IMR-90 (cell line): ENCODE measurements at regions not wholly inside any gene's neighbourhood (a gene's known extent, or its start where the extent isn't known, plus 50 kb on each side); places are given as distances from the start of the nearest gene placed in this dataset.

ENCODE experiments used
- ATAC-seq: fragments of 200-7000 bp; cut with Tn5 transposase; 2 replicates; pipeline ENCODE4 v1.9.1; 2020; ENCODE audit warnings: low read depth, mild to moderate bottlenecking, moderate library complexity
- BruUV-seq: library from RNA; stranded (reverse); fragments of 400-500 nt; replicated peaks from 2 replicates; lab custom pipeline; 2021; lab: Mats Ljungman, UMichigan
- CTCF ChIA-PET: fragments of 300-600 bp; formaldehyde crosslinking; extraction: SDS; loops from one replicate; lab custom pipeline; 2021; ENCODE audit warnings: antibody characterized with exemption; lab: Yijun Ruan, JAX
- POLR2A ChIA-PET: fragments of 300-600 bp; sonication (Branson Sonifier 250); formaldehyde crosslinking; loops from one replicate; lab custom pipeline; 2022; ENCODE audit warnings: antibody characterized with exemption; ENCODE audit not compliant: unreplicated experiment; lab: Charles Lee
- DNase-seq: peaks from one replicate; pipeline ENCODE4 v3.0.0; 2013
- H2AFZ ChIP-seq: replicated peaks from 2 replicates; pipeline ENCODE3; 2013; ENCODE audit warnings: low read length, mild to moderate bottlenecking; ENCODE audit not compliant: poor library complexity
- H2AK5ac ChIP-seq: 2 replicates; pipeline ENCODE4 v1.6.1; 2013; ENCODE audit warnings: low read depth, low read length, inconsistent platforms
- H2AK9ac ChIP-seq: replicated peaks from 2 replicates; pipeline ENCODE3; 2013; ENCODE audit warnings: mild to moderate bottlenecking, low read depth, low read length, moderate library complexity; ENCODE audit not compliant: poor library complexity
- H2BK120ac ChIP-seq: 2 replicates; pipeline ENCODE4 v1.6.1; 2013; ENCODE audit warnings: low read depth, low read length, inconsistent platforms
- H2BK15ac ChIP-seq: 3 replicates; pipeline ENCODE4 v1.6.1; 2013; ENCODE audit warnings: low read depth, low read length, inconsistent platforms
- H2BK20ac ChIP-seq: 2 replicates; pipeline ENCODE4 v1.6.1; 2013; ENCODE audit warnings: low read depth, mild to moderate bottlenecking, inconsistent platforms, low read length, moderate library complexity
- H2BK5ac ChIP-seq: 2 replicates; pipeline ENCODE4 v1.6.1; 2013; ENCODE audit warnings: mild to moderate bottlenecking, low read depth, low read length, inconsistent platforms; ENCODE audit not compliant: poor library complexity, severe bottlenecking
- H3K14ac ChIP-seq: replicated peaks from 2 replicates; pipeline ENCODE4 v1.6.1; 2013; ENCODE audit warnings: low read depth, low read length, inconsistent platforms
- H3K18ac ChIP-seq: 2 replicates; pipeline ENCODE4 v1.6.1; 2013; ENCODE audit warnings: low read depth, low read length, control low read depth
- H3K23ac ChIP-seq: 2 replicates; pipeline ENCODE4 v1.6.1; 2013; ENCODE audit warnings: low read depth, low read length, inconsistent platforms
- H3K27ac ChIP-seq: 2 replicates; pipeline ENCODE4 v1.5.1; 2013; ENCODE audit warnings: mild to moderate bottlenecking, control low read depth, low read length; ENCODE audit not compliant: insufficient read depth
- H3K27me3 ChIP-seq: 2 replicates; pipeline ENCODE4 v1.6.1; 2013; ENCODE audit warnings: low read length; ENCODE audit not compliant: control insufficient read depth, insufficient read depth
- H3K36me3 ChIP-seq: 2 replicates; pipeline ENCODE4 v1.6.1; 2013; ENCODE audit warnings: low read length, mixed read lengths; ENCODE audit not compliant: control insufficient read depth, insufficient read depth
- H3K4ac ChIP-seq: 2 replicates; pipeline ENCODE4 v1.6.1; 2013; ENCODE audit warnings: low read depth, low read length, inconsistent platforms
- H3K4me1 ChIP-seq: 2 replicates; pipeline ENCODE4 v1.6.1; 2013; ENCODE audit warnings: low read length, mixed read lengths; ENCODE audit not compliant: control insufficient read depth, insufficient read depth
- H3K4me2 ChIP-seq: 2 replicates; pipeline ENCODE4 v1.6.1; 2013; ENCODE audit warnings: low read depth, mild to moderate bottlenecking, control low read depth, low read length, moderate library complexity
- H3K4me3 ChIP-seq: 2 replicates; pipeline ENCODE4 v1.5.1; 2013; ENCODE audit warnings: low read depth, mild to moderate bottlenecking, control low read depth, low read length, moderate library complexity; ENCODE audit not compliant: insufficient read depth
- H3K56ac ChIP-seq: 2 replicates; pipeline ENCODE4 v1.6.1; 2013; ENCODE audit warnings: low read length, inconsistent platforms; ENCODE audit not compliant: insufficient read depth; ENCODE audit errors: extremely low read depth
- H3K79me1 ChIP-seq, 2 experiments: 2 replicates each; pipeline ENCODE4 v1.6.1; 2013; ENCODE audit warnings: low read length in 2 of 2, inconsistent platforms in 1 of 2, low read depth in 1 of 2
- H3K9ac ChIP-seq: 2 replicates; pipeline ENCODE4 v1.6.1; 2013; ENCODE audit warnings: low read depth, low read length, control low read depth
- H3K9me1 ChIP-seq: 2 replicates; pipeline ENCODE4 v1.6.1; 2013; ENCODE audit warnings: low read length, inconsistent platforms; ENCODE audit not compliant: insufficient read depth
- H3K9me3 ChIP-seq: 2 replicates; pipeline ENCODE4 v1.6.1; 2013; ENCODE audit warnings: low read length; ENCODE audit not compliant: control insufficient read depth, insufficient read depth
- H4K20me1 ChIP-seq: 2 replicates; pipeline ENCODE4 v1.6.1; 2013; ENCODE audit warnings: low read length, inconsistent platforms; ENCODE audit not compliant: insufficient read depth
- H4K5ac ChIP-seq: 2 replicates; pipeline ENCODE4 v1.6.1; 2013; ENCODE audit warnings: mild to moderate bottlenecking, low read depth, low read length, control low read depth
- H4K8ac ChIP-seq, 2 experiments: 2 replicates each; pipeline ENCODE4 v1.6.1; 2013; ENCODE audit warnings: low read depth in 2 of 2, low read length in 2 of 2, control low read depth in 1 of 2, inconsistent platforms in 1 of 2
- H4K91ac ChIP-seq: 2 replicates; pipeline ENCODE4 v1.6.1; 2013; ENCODE audit warnings: low read depth, low read length, inconsistent platforms; ENCODE audit not compliant: insufficient read depth
- BHLHE40 ChIP-seq: fragments of 150-350 bp; IDR thresholded peaks from 2 replicates; pipeline ENCODE4 v1.6.1; 2016; ENCODE audit warnings: mild to moderate bottlenecking, low read depth, low read length
- CEBPB ChIP-seq: IDR thresholded peaks from 2 replicates; pipeline ENCODE4 v1.6.1; 2012; ENCODE audit warnings: low read depth, low read length, improper control_type of control experiment
- CHD1 ChIP-seq: IDR thresholded peaks from 2 replicates; pipeline ENCODE4 v1.6.1; 2012; ENCODE audit warnings: low read depth, low read length, improper control_type of control experiment
- CTCF ChIP-seq: conservative IDR thresholded peaks from 2 replicates; pipeline ENCODE4 v1.5.1; 2012; ENCODE audit warnings: mild to moderate bottlenecking, low read depth, low read length, improper control_type of control experiment
- FOS ChIP-seq: fragments of 150-350 bp; IDR thresholded peaks from 2 replicates; pipeline ENCODE4 v1.6.1; 2016; ENCODE audit warnings: low read depth, low read length
- MAFK ChIP-seq: IDR thresholded peaks from 2 replicates; pipeline ENCODE4 v1.6.1; 2012; ENCODE audit warnings: low read depth, low read length, improper control_type of control experiment
- MAZ ChIP-seq: IDR thresholded peaks from 2 replicates; pipeline ENCODE4 v1.6.1; 2012; ENCODE audit warnings: low read depth, mild to moderate bottlenecking, low read length, improper control_type of control experiment, moderate library complexity, borderline replicate concordance
- MXI1 ChIP-seq: IDR thresholded peaks from 2 replicates; pipeline ENCODE4 v1.6.1; 2012; ENCODE audit warnings: low read depth, mild to moderate bottlenecking, low read length, moderate library complexity, borderline replicate concordance
- NFE2L2 ChIP-seq: fragments of 150-350 bp; IDR thresholded peaks from 2 replicates; pipeline ENCODE4 v1.6.1; 2016; ENCODE audit warnings: low read depth, mild to moderate bottlenecking, low read length
- POLR2A ChIP-seq: IDR thresholded peaks from 2 replicates; pipeline ENCODE4 v1.6.1; 2012; ENCODE audit warnings: mild to moderate bottlenecking, low read depth, low read length
- RAD21 ChIP-seq: IDR thresholded peaks from 2 replicates; pipeline ENCODE4 v1.6.1; 2012; ENCODE audit warnings: low read length, improper control_type of control experiment
- RCOR1 ChIP-seq: IDR thresholded peaks from 2 replicates; pipeline ENCODE4 v1.6.1; 2012; ENCODE audit warnings: mild to moderate bottlenecking, low read length, improper control_type of control experiment; ENCODE audit not compliant: insufficient replicate concordance
- RFX5 ChIP-seq: IDR thresholded peaks from 2 replicates; pipeline ENCODE4 v1.8.0; 2012; ENCODE audit warnings: low read depth, mild to moderate bottlenecking, low read length, moderate library complexity
- SMC3 ChIP-seq: fragments of 150-350 bp; IDR thresholded peaks from 2 replicates; pipeline ENCODE4 v1.6.1; 2016; ENCODE audit warnings: low read depth, mild to moderate bottlenecking, antibody characterized with exemption, low read length, moderate library complexity
- USF2 ChIP-seq: fragments of 150-350 bp; IDR thresholded peaks from 2 replicates; pipeline ENCODE4 v1.6.1; 2017; ENCODE audit warnings: mild to moderate bottlenecking, antibody characterized with exemption, low read length, low read depth
- WGBS, 2 experiments: methylation state at CpG; one replicate each; pipeline versions ENCODE4 v1.1.5 to v1.1.7; 2013; ENCODE audit warnings: missing lambda C conversion rate in 2 of 2; ENCODE audit not compliant: insufficient read length in 1 of 2; ENCODE audit errors: extremely low coverage in 2 of 2; 5-methylcytosine and 5-hydroxymethylcytosine counted together
- dilution Hi-C: fragments of 300-500 bp; cut with HindIII; formaldehyde crosslinking; loops from one replicate; pipeline ENCODE4 v1.14.3; 2018; ENCODE audit warnings: low sequenced_read_pairs; ENCODE audit not compliant: unreplicated experiment
- in situ Hi-C: fragments of 300-500 bp; cut with MboI; formaldehyde crosslinking; loops from 3 replicates; pipeline ENCODE4 v1.14.3; 2019; ENCODE audit warnings: low sequenced_read_pairs, inconsistent platforms, mixed read lengths
- intact Hi-C: fragments of 100-400 bp; cut with micrococcal nuclease; formaldehyde crosslinking; loops from 2 replicates; pipeline ENCODE4 v1.10.0; 2022
- TF ChIP-seq, protein P1 (sequence below): fragments of 150-350 bp; IDR thresholded peaks from 2 replicates; pipeline ENCODE4 v1.6.1; 2016; ENCODE audit warnings: low read depth, mild to moderate bottlenecking, low read length, moderate library complexity, borderline replicate concordance

- H3K9me3 ChIP-seq, result no peaks in the 10 kb centered on the region
- H2BK5ac ChIP-seq, result peak overlapping the region; percentile 81
- in situ Hi-C loops, result no loop called here
- intact Hi-C loops, result loop anchor here (10.0 kb wide), 1 partner anchor 188 kb away; the partner anchor contains the start of gene CNTN3
- H3K23ac ChIP-seq, result no peak overlapping the region
- no peaks in the 10 kb centered on the region for H4K20me1 ChIP-seq
- H3K4me3 ChIP-seq, result no peak overlapping the region
- dilution Hi-C loops, result no loop called here
- no peaks in the 10 kb centered on the region; a peak in 1 of 4 replicates for H3K79me1 ChIP-seq
- no peak overlapping the region for H2BK15ac ChIP-seq
- BruUV-seq, result no TSS peak
- no CpG with 5 or more reads among the region's 2 CpGs for WGBS, 2 experiments
- H3K27ac ChIP-seq, result no peak overlapping the region
- ATAC-seq, result peak; percentile 90
- no peak overlapping the region for H4K5ac ChIP-seq
- TF ChIP-seq USF2 (no peak), MAFK (no peak), SMC3 (no peak), BHLHE40 (no peak), POLR2A (no peak), RCOR1 (no peak), RAD21 (no peak), CEBPB (peak; percentile 87), CHD1 (no peak), RFX5 (no peak), CTCF (no peak), MXI1 (no peak), NFE2L2 (peak; percentile 40; the same call in 1 of the 2 replicates), FOS (no peak), MAZ (no peak)
- TF ChIP-seq, protein P1, sequence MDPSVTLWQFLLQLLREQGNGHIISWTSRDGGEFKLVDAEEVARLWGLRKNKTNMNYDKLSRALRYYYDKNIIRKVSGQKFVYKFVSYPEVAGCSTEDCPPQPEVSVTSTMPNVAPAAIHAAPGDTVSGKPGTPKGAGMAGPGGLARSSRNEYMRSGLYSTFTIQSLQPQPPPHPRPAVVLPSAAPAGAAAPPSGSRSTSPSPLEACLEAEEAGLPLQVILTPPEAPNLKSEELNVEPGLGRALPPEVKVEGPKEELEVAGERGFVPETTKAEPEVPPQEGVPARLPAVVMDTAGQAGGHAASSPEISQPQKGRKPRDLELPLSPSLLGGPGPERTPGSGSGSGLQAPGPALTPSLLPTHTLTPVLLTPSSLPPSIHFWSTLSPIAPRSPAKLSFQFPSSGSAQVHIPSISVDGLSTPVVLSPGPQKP, result no peak
- CTCF ChIA-PET, result no interaction called here
- H3K9ac ChIP-seq, result no peak overlapping the region
- no peaks in the 10 kb centered on the region; the same call in 1 of the 2 replicates for H3K9me1 ChIP-seq
- H3K14ac ChIP-seq, result no peak overlapping the region
- no peak overlapping the region for H3K4ac ChIP-seq
- H2BK120ac ChIP-seq, result no peak overlapping the region
- H3K27me3 ChIP-seq, result no peaks in the 10 kb centered on the region
- no peak overlapping the region for H3K56ac ChIP-seq
- no peak overlapping the region for H3K4me2 ChIP-seq
- H2AK9ac ChIP-seq, result no peak overlapping the region
- H3K4me1 ChIP-seq, result no peaks in the 10 kb centered on the region
- DNase-seq, result peak; percentile 84
- H2BK20ac ChIP-seq, result no peak overlapping the region
- H2AK5ac ChIP-seq, result no peak overlapping the region
- no peak overlapping the region for H2AFZ ChIP-seq
- no peak overlapping the region for H3K18ac ChIP-seq
- no peaks in the 10 kb centered on the region for H3K36me3 ChIP-seq
- POLR2A ChIA-PET, result no interaction called here
- H4K8ac ChIP-seq, result no peak overlapping the region; a peak in 1 of 4 replicates
- no peak overlapping the region for H4K91ac ChIP-seq
These were observed 187.9 kb downstream of the CNTN3 start for GRCh38 chr3:74426571-74426970.
